ENCODE measurements at regions not wholly inside any gene's neighbourhood (a gene's known extent, or its start where the extent isn't known, plus 50 kb on each side); places are given as distances from the start of the nearest gene placed in this dataset.

DNA sequence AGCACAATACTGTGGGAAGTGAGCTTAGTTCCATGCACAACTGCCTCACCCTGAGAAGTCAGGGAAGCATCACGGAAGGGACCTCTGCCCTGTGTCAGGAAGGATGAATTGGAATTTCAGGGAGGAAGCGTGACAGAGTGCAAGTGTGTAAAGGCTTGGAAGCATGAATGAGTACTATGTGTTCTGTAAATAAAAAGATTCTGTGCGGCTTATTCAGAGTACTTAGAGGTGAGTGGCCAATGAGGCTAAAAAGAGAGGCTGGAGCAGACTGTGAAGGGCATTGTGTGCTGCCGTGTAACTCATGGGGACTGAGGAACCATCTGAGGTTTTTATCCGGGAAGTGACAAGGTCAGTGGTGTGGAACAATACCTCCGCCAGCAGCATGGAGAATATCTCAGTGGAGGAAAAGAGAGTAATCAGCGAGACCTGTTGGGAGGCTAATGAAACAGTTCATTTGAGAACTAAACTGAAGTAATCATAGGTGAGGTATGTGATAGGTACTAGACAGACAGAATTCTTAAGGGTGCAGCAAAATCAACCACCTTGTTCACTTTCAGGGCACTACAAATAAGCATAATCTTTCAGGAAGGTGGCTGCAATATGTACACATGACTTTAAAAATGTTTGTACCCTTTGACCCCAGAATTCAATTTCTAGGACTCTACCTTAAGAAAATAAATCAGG lies 64.9 kb upstream of the SPRED1 start:
- no peaks in the 10 kb centered on the region for H3K9me2 ChIP-seq (ENCODE audit: insufficient read depth, low read length)
- H3K4me3 ChIP-seq (ENCODE audit: low read length): no peak overlapping the region
- H3F3A ChIP-seq (ENCODE audit: insufficient read depth, low read length, poor library complexity, severe bottlenecking): no peaks in the 10 kb centered on the region
- H3K27ac ChIP-seq (ENCODE audit: low read length): no peak overlapping the region
- TF ChIP-seq MXI1 (conservative IDR thresholded peaks at IDR 0.05; ENCODE audit: poor library complexity, severe bottlenecking): no peak
- TF ChIP-seq TAF1 (IDR thresholded peaks at IDR 0.05; ENCODE audit: low read depth): no peak
- no peak for TF ChIP-seq EZH2 (IDR thresholded peaks at IDR 0.05; ENCODE audit: borderline replicate concordance, insufficient read depth, low read length, poor library complexity, severe bottlenecking)
- no peak for TF ChIP-seq POLR2AphosphoS5 (IDR thresholded peaks at IDR 0.05)
- TF ChIP-seq, protein P1, sequence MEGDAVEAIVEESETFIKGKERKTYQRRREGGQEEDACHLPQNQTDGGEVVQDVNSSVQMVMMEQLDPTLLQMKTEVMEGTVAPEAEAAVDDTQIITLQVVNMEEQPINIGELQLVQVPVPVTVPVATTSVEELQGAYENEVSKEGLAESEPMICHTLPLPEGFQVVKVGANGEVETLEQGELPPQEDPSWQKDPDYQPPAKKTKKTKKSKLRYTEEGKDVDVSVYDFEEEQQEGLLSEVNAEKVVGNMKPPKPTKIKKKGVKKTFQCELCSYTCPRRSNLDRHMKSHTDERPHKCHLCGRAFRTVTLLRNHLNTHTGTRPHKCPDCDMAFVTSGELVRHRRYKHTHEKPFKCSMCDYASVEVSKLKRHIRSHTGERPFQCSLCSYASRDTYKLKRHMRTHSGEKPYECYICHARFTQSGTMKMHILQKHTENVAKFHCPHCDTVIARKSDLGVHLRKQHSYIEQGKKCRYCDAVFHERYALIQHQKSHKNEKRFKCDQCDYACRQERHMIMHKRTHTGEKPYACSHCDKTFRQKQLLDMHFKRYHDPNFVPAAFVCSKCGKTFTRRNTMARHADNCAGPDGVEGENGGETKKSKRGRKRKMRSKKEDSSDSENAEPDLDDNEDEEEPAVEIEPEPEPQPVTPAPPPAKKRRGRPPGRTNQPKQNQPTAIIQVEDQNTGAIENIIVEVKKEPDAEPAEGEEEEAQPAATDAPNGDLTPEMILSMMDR (IDR thresholded peaks at IDR 0.05; ENCODE audit: poor library complexity, severe bottlenecking): no peak
- no peak for TF ChIP-seq RAD21 (conservative IDR thresholded peaks at IDR 0.05)
- TF ChIP-seq, protein P2, sequence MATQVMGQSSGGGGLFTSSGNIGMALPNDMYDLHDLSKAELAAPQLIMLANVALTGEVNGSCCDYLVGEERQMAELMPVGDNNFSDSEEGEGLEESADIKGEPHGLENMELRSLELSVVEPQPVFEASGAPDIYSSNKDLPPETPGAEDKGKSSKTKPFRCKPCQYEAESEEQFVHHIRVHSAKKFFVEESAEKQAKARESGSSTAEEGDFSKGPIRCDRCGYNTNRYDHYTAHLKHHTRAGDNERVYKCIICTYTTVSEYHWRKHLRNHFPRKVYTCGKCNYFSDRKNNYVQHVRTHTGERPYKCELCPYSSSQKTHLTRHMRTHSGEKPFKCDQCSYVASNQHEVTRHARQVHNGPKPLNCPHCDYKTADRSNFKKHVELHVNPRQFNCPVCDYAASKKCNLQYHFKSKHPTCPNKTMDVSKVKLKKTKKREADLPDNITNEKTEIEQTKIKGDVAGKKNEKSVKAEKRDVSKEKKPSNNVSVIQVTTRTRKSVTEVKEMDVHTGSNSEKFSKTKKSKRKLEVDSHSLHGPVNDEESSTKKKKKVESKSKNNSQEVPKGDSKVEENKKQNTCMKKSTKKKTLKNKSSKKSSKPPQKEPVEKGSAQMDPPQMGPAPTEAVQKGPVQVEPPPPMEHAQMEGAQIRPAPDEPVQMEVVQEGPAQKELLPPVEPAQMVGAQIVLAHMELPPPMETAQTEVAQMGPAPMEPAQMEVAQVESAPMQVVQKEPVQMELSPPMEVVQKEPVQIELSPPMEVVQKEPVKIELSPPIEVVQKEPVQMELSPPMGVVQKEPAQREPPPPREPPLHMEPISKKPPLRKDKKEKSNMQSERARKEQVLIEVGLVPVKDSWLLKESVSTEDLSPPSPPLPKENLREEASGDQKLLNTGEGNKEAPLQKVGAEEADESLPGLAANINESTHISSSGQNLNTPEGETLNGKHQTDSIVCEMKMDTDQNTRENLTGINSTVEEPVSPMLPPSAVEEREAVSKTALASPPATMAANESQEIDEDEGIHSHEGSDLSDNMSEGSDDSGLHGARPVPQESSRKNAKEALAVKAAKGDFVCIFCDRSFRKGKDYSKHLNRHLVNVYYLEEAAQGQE (IDR thresholded peaks at IDR 0.05; ENCODE audit: borderline replicate concordance): no peak
- H2AFZ ChIP-seq (ENCODE audit: low read depth, low read length): no peak overlapping the region
- H3K9ac ChIP-seq (ENCODE audit: low read length): no peak overlapping the region
- H3K36me3 ChIP-seq (ENCODE audit: insufficient read depth, low read length): no peaks in the 10 kb centered on the region
- H3K9me3 ChIP-seq (ENCODE audit: low read length): no peaks in the 10 kb centered on the region
- no peaks in the 10 kb centered on the region for H4K20me1 ChIP-seq (ENCODE audit: insufficient read depth)
- no peaks in the 10 kb centered on the region for H3K27me3 ChIP-seq (ENCODE audit: insufficient read depth, low read depth, low read length)
- H3K79me2 ChIP-seq (replicated peaks; ENCODE audit: insufficient read depth, low read length): no peaks in the 10 kb centered on the region
- H3K4me2 ChIP-seq (ENCODE audit: low read length): no peak overlapping the region

DNA sequence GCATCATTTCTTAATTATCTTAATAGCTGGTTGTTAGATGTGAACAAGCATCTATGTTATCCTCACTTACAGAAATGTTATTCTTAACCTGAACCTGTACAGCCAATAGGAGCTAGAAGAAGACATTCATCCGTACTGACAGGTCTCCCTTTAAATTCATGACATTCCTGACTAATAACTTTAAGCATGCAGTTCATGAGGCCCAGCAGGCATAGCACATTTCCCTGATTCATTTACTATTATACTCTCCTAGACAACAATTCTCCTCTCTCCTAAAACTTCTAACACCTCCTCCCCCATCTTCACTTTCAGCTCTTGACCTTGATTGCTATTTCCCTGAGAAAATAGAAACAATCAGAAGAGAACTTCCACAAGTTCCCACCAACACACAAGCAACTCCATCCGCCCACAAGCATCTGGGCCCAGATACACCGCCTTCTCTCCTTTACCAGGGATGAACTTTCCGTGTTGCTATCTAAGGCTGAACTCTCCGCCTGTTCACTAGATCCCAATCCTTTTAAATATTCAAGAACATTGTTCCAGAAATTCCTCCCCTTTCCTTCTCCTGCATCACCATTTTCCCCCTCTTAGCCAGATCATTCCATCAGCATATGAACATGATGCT lies 62.9 kb upstream of the SPRED1 start:
- no peaks in the 10 kb centered on the region for H3K79me2 ChIP-seq (replicated peaks; ENCODE audit: insufficient read depth, low read length)
- no peak overlapping the region for H3K9ac ChIP-seq (ENCODE audit: low read length)
- H3K9me2 ChIP-seq (ENCODE audit: insufficient read depth, low read length): no peaks in the 10 kb centered on the region
- H2AFZ ChIP-seq (ENCODE audit: low read depth, low read length): no peak overlapping the region
- H3K4me2 ChIP-seq (ENCODE audit: low read length): no peak overlapping the region
- no peaks in the 10 kb centered on the region for H4K20me1 ChIP-seq (ENCODE audit: insufficient read depth)
- H3K27me3 ChIP-seq (ENCODE audit: insufficient read depth, low read depth, low read length): no peaks in the 10 kb centered on the region
- H3F3A ChIP-seq (ENCODE audit: insufficient read depth, low read length, poor library complexity, severe bottlenecking): no peaks in the 10 kb centered on the region
- no peaks in the 10 kb centered on the region for H3K9me3 ChIP-seq (ENCODE audit: low read length)
- no peaks in the 10 kb centered on the region for H3K36me3 ChIP-seq (ENCODE audit: insufficient read depth, low read length)
- no peak overlapping the region for H3K4me3 ChIP-seq (ENCODE audit: low read length)
- no peak overlapping the region for H3K27ac ChIP-seq (ENCODE audit: low read length)
- TF ChIP-seq TAF1 (IDR thresholded peaks at IDR 0.05; ENCODE audit: low read depth) (no peak), EZH2 (IDR thresholded peaks at IDR 0.05; ENCODE audit: borderline replicate concordance, insufficient read depth, low read length, poor library complexity, severe bottlenecking) (no peak), RAD21 (conservative IDR thresholded peaks at IDR 0.05) (no peak), POLR2AphosphoS5 (IDR thresholded peaks at IDR 0.05) (no peak), EP300 (conservative IDR thresholded peaks at IDR 0.05; ENCODE audit: poor library complexity, severe bottlenecking) (no peak), SMC3 (conservative IDR thresholded peaks at IDR 0.05; ENCODE audit: poor library complexity) (no peak), MXI1 (conservative IDR thresholded peaks at IDR 0.05; ENCODE audit: poor library complexity, severe bottlenecking) (no peak)
- TF ChIP-seq, protein P1 (IDR thresholded peaks at IDR 0.05; ENCODE audit: poor library complexity, severe bottlenecking): no peak
- TF ChIP-seq, protein P2 (IDR thresholded peaks at IDR 0.05; ENCODE audit: borderline replicate concordance): no peak

Measured in neural cell (in vitro differentiated cells).